HFFc6 (cell line): ENCODE measurements at regions not wholly inside any gene's neighbourhood (a gene's known extent, or its start where the extent isn't known, plus 50 kb on each side); places are given as distances from the start of the nearest gene placed in this dataset.

Experiments
- DNase-seq: peaks from one replicate; pipeline ENCODE4 v3.0.0-alpha.2; 2018
- H3K27ac Mint-ChIP-seq: 2 replicates; pipeline ENCODE4 v1.8.0; 2020; ENCODE audit warnings: mild to moderate bottlenecking, mixed read lengths
- H3K27me3 Mint-ChIP-seq: 2 replicates; pipeline ENCODE4 v1.8.0; 2021; ENCODE audit warnings: mild to moderate bottlenecking, moderate library complexity, mixed read lengths; ENCODE audit not compliant: insufficient read depth
- H3K36me3 Mint-ChIP-seq: 2 replicates; pipeline ENCODE4 v1.8.0; 2021; ENCODE audit warnings: low read depth, mixed read lengths
- H3K4me1 Mint-ChIP-seq: 2 replicates; pipeline ENCODE4 v1.8.0; 2020; ENCODE audit warnings: low read depth, mixed read lengths
- H3K4me3 Mint-ChIP-seq: 2 replicates; pipeline ENCODE4 v1.8.0; 2020; ENCODE audit warnings: mild to moderate bottlenecking, moderate library complexity, mixed read lengths
- H3K9me3 Mint-ChIP-seq: 2 replicates; pipeline ENCODE4 v1.8.0; 2020; ENCODE audit warnings: mild to moderate bottlenecking, mixed read lengths
- CTCF ChIP-seq: fragments of 200-600 bp; sonication (generic); IDR thresholded peaks from 2 replicates; pipeline ENCODE4 v1.5.0; 2021; ENCODE audit warnings: antibody characterized with exemption, mild to moderate bottlenecking

- H3K4me3 Mint-ChIP-seq: no peak overlapping the region
- no peak overlapping the region for H3K27ac Mint-ChIP-seq
- H3K27me3 Mint-ChIP-seq: peaks cover under 1% of the 10 kb centered on the region; the same call in 1 of the 2 replicates
- H3K36me3 Mint-ChIP-seq: no peaks in the 10 kb centered on the region
- DNase-seq: no peak
- H3K9me3 Mint-ChIP-seq: peaks cover 26% of the 10 kb centered on the region
- TF ChIP-seq CTCF: no peak
- no peaks in the 10 kb centered on the region for H3K4me1 Mint-ChIP-seq
Observed at GRCh38 chr10:36636285-36636839, 489.0 kb upstream of the ANKRD30A start.

- Mint-ChIP-seq H3K27me3 (peaks cover 2% of the 10 kb centered on the region; the same call in 1 of the 2 replicates), H3K9me3 (peaks cover 28% of the 10 kb centered on the region), H3K4me1 (no peaks in the 10 kb centered on the region), H3K36me3 (no peaks in the 10 kb centered on the region), H3K27ac (no peak overlapping the region), H3K4me3 (no peak overlapping the region)
- DNase-seq: no peak
- no peak for TF ChIP-seq CTCF
Observed at GRCh38 chr10:36634916-36635315, 490.5 kb upstream of the ANKRD30A start.

GRCh38 chr10:36630267-36630666 is 495.1 kb upstream of the ANKRD30A start:
- peaks cover 33% of the 10 kb centered on the region for H3K9me3 Mint-ChIP-seq
- no peaks in the 10 kb centered on the region for H3K4me1 Mint-ChIP-seq
- no peak overlapping the region for H3K4me3 Mint-ChIP-seq
- peaks cover 2% of the 10 kb centered on the region; the same call in 1 of the 2 replicates for H3K27me3 Mint-ChIP-seq
- no peak for DNase-seq
- no peak for TF ChIP-seq CTCF
- H3K27ac Mint-ChIP-seq: no peak overlapping the region
- H3K36me3 Mint-ChIP-seq: no peaks in the 10 kb centered on the region

- H3K36me3 Mint-ChIP-seq: no peaks in the 10 kb centered on the region
- H3K9me3 Mint-ChIP-seq: peaks cover 37% of the 10 kb centered on the region
- H3K27me3 Mint-ChIP-seq: peaks cover 2% of the 10 kb centered on the region; the same call in 1 of the 2 replicates
- no peak overlapping the region for H3K4me3 Mint-ChIP-seq
- no peak for DNase-seq
- no peak overlapping the region for H3K27ac Mint-ChIP-seq
- no peak for TF ChIP-seq CTCF
- H3K4me1 Mint-ChIP-seq: no peaks in the 10 kb centered on the region
Observed at GRCh38 chr10:36629476-36629875, 495.9 kb upstream of the ANKRD30A start.

- Mint-ChIP-seq H3K27ac (no peak overlapping the region), H3K27me3 (no peaks in the 10 kb centered on the region), H3K4me1 (no peaks in the 10 kb centered on the region), H3K9me3 (peaks cover 43% of the 10 kb centered on the region), H3K36me3 (no peaks in the 10 kb centered on the region), H3K4me3 (no peak overlapping the region)
- no peak for TF ChIP-seq CTCF
- no peak for DNase-seq
Observed at GRCh38 chr10:36624551-36625100, 500.8 kb upstream of the ANKRD30A start.
